CD4-positive, alpha-beta T cell (primary cell): ENCODE measurements at regions not wholly inside any gene's neighbourhood (a gene's known extent, or its start where the extent isn't known, plus 50 kb on each side); places are given as distances from the start of the nearest gene placed in this dataset.

Experiments used
- ATAC-seq: fragments of 200-7000 bp; cut with Tn5 transposase; one replicate; pipeline ENCODE4 v1.10.0; 2022; ENCODE audit warnings: mild to moderate bottlenecking; ENCODE audit not compliant: poor library complexity
- CTCF ChIA-PET: fragments of 350-600 bp; sonication (Branson Sonifier 250); formaldehyde crosslinking; loops from one replicate; lab custom pipeline; 2021; ENCODE audit warnings: antibody characterized with exemption, inconsistent platforms; lab: Charles Lee
- POLR2A ChIA-PET: fragments of 350-600 bp; sonication (Branson Sonifier 250); formaldehyde crosslinking; loops from one replicate; lab custom pipeline; 2021; ENCODE audit warnings: antibody characterized with exemption, inconsistent platforms; lab: Charles Lee
- DNase-seq, 14 experiments: peaks; one replicate each; pipeline ENCODE4 v3.0.0-alpha.2; 2013 to 2020; ENCODE audit warnings: mixed read lengths in 2 of 14
- H3K27ac ChIP-seq, 2 donors: one replicate each; pipeline versions ENCODE4 v1.5.1 to v1.7.0; 2013; ENCODE audit warnings: low read length in 2 of 2, low read depth in 1 of 2, mild to moderate bottlenecking in 1 of 2
- H3K27me3 ChIP-seq, 2 experiments: 1 replicate in 1 of 2; 2 replicates in 1 of 2; pipeline versions ENCODE4 v1.6.1 to v1.7.0; 2013; ENCODE audit warnings: low read length in 2 of 2, control low read depth in 1 of 2, mild to moderate bottlenecking in 1 of 2, moderate library complexity in 1 of 2; ENCODE audit not compliant: insufficient read depth in 2 of 2, control insufficient read depth in 1 of 2
- H3K36me3 ChIP-seq: one replicate; pipeline ENCODE4 v1.6.1; 2013; ENCODE audit warnings: low read length, control low read depth; ENCODE audit not compliant: insufficient read depth
- H3K4me1 ChIP-seq: one replicate; pipeline ENCODE4 v1.6.1; 2013; ENCODE audit warnings: low read length, control low read depth; ENCODE audit not compliant: insufficient read depth
- H3K4me3 ChIP-seq: one replicate; pipeline ENCODE4 v1.5.1; 2013; ENCODE audit warnings: mild to moderate bottlenecking, low read length, moderate library complexity
- H3K9me3 ChIP-seq, 2 experiments: 1 replicate in 1 of 2; 2 replicates in 1 of 2; pipeline versions ENCODE4 v1.6.1 to v1.7.0; 2013; ENCODE audit warnings: low read length in 2 of 2, mild to moderate bottlenecking in 2 of 2, control low read depth in 1 of 2, moderate library complexity in 1 of 2; ENCODE audit not compliant: control insufficient read depth in 1 of 2, insufficient read depth in 1 of 2
- H3K27ac Mint-ChIP-seq: one replicate; pipeline ENCODE4 v1.8.0; 2020; ENCODE audit warnings: mixed read lengths
- H3K27me3 Mint-ChIP-seq: one replicate; pipeline ENCODE4 v1.8.0; 2021; ENCODE audit warnings: mixed read lengths
- H3K36me3 Mint-ChIP-seq: one replicate; pipeline ENCODE4 v1.8.0; 2021; ENCODE audit warnings: low read depth, mixed read lengths
- H3K4me1 Mint-ChIP-seq: one replicate; pipeline ENCODE4 v1.8.0; 2021; ENCODE audit warnings: low read depth, mixed read lengths
- H3K4me3 Mint-ChIP-seq: one replicate; pipeline ENCODE4 v1.8.0; 2020; ENCODE audit warnings: mild to moderate bottlenecking, mixed read lengths
- H3K9me3 Mint-ChIP-seq: one replicate; pipeline ENCODE4 v1.8.0; 2020; ENCODE audit warnings: mixed read lengths
- intact Hi-C, 2 experiments: fragments of 100-400 bp; cut with DNase I in 1 of 2; cut with micrococcal nuclease in 1 of 2; formaldehyde crosslinking; loops; one replicate each; pipeline versions ENCODE4 v1.15.1 to v1.9.0; 2023 to 2025; cut with DNase I, micrococcal nuclease
- TF ChIP-seq, protein P1 (sequence below): fragments of 200-600 bp; IDR thresholded peaks from one replicate; pipeline ENCODE4 v1.8.0; 2022; ENCODE audit warnings: antibody characterized with exemption, mild to moderate bottlenecking

DNA sequence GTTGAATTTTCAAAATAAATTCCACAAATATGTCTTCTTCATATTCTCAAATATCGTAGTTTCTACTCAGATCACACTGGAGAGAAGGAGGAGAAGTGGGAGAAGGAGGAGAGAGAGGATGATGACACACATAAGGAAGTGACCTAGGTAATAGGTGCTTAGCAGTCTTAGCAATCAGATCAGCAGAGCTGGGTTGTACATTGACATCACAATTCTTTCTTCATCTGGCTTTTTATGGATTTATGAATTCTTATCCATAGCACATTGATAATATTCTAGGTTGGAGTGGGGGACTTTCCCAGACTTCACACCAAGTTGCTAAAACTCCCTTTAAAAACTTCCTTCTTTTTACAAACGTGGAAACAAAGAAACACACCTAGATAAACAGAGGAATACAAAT lies 86.9 kb downstream of the FGF9 start:
- Mint-ChIP-seq H3K27me3 (peaks cover 7% of the 10 kb centered on the region), H3K36me3 (no peaks in the 10 kb centered on the region), H3K27ac (no peak overlapping the region), H3K4me1 (no peaks in the 10 kb centered on the region), H3K4me3 (no peak overlapping the region), H3K9me3 (no peaks in the 10 kb centered on the region)
- TF ChIP-seq, protein P1, sequence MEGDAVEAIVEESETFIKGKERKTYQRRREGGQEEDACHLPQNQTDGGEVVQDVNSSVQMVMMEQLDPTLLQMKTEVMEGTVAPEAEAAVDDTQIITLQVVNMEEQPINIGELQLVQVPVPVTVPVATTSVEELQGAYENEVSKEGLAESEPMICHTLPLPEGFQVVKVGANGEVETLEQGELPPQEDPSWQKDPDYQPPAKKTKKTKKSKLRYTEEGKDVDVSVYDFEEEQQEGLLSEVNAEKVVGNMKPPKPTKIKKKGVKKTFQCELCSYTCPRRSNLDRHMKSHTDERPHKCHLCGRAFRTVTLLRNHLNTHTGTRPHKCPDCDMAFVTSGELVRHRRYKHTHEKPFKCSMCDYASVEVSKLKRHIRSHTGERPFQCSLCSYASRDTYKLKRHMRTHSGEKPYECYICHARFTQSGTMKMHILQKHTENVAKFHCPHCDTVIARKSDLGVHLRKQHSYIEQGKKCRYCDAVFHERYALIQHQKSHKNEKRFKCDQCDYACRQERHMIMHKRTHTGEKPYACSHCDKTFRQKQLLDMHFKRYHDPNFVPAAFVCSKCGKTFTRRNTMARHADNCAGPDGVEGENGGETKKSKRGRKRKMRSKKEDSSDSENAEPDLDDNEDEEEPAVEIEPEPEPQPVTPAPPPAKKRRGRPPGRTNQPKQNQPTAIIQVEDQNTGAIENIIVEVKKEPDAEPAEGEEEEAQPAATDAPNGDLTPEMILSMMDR, result no peak
- Histone ChIP-seq H3K27ac (no peak overlapping the region), H3K9me3 (no peaks in the 10 kb centered on the region), H3K36me3 (no peaks in the 10 kb centered on the region), H3K4me1 (no peaks in the 10 kb centered on the region), H3K27me3 (no peaks in the 10 kb centered on the region), H3K4me3 (no peak overlapping the region)
- ChIA-PET POLR2A (no interaction called here), CTCF (no interaction called here)
- ATAC-seq (no peak), DNase-seq (no peak)
- intact Hi-C loops, result no loop called here

DNA sequence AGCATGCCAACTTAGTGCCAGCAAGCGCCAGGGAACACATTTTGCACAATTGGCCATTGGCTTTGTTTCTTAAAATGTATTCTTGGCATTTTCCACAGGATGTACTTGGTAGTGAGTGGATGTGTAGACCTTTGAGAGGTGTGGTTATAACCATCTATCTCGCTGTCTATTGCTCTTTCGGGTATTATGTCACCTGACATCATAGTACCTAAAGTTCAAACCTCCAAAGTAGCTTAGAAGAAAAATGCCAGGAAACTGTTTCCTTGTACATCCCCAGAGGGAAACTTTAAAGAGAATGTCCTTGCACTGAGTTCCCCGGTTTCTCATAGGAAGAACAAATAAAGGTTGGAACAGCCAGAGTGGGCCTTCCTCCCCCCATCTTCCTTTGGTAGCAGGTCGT lies 87.6 kb downstream of the FGF9 start:
- H3K36me3 ChIP-seq, result no peaks in the 10 kb centered on the region
- peaks cover 4% of the 10 kb centered on the region for H3K27me3 Mint-ChIP-seq
- TF ChIP-seq, protein P1, result no peak
- H3K4me3 ChIP-seq, result no peak overlapping the region
- ChIA-PET CTCF (no interaction called here), POLR2A (no interaction called here)
- no peaks in the 10 kb centered on the region for H3K4me1 ChIP-seq
- no peaks in the 10 kb centered on the region for H3K36me3 Mint-ChIP-seq
- H3K9me3 ChIP-seq, result no peaks in the 10 kb centered on the region
- no peaks in the 10 kb centered on the region for H3K9me3 Mint-ChIP-seq
- no peaks in the 10 kb centered on the region for H3K4me1 Mint-ChIP-seq
- H3K27me3 ChIP-seq, result no peaks in the 10 kb centered on the region
- H3K27ac Mint-ChIP-seq, result no peak overlapping the region
- H3K27ac ChIP-seq, result no peak overlapping the region
- no peak for ATAC-seq
- intact Hi-C loops, result no loop called here
- no peak overlapping the region for H3K4me3 Mint-ChIP-seq
- no peak for DNase-seq

DNA sequence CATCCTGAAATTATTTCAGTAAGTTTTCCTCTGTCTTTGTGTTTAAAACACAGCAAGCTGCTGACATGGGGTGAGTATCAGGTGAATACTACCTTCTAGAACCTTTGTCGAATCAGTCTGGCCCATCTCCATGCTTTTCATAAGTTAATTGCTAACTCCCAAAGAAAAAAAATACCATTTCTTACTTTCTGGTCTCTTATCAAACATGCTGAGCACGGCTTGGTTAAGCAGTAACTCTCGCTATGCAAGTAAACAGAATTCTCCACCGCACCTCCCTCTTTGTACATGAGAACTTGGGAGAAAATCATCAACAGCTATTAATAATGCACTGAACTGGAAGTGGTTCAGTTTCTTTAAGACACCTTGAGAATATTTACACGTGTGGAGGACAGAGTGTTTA lies 88.6 kb downstream of the FGF9 start:
- Mint-ChIP-seq H3K27ac (no peak overlapping the region), H3K4me3 (no peak overlapping the region), H3K9me3 (no peaks in the 10 kb centered on the region), H3K36me3 (no peaks in the 10 kb centered on the region), H3K4me1 (no peaks in the 10 kb centered on the region), H3K27me3 (no peaks in the 10 kb centered on the region)
- Histone ChIP-seq H3K4me3 (no peak overlapping the region), H3K36me3 (no peaks in the 10 kb centered on the region), H3K4me1 (no peaks in the 10 kb centered on the region), H3K27me3 (no peaks in the 10 kb centered on the region), H3K27ac (no peak overlapping the region), H3K9me3 (no peaks in the 10 kb centered on the region)
- CTCF ChIA-PET, result no interaction called here
- POLR2A ChIA-PET, result no interaction called here
- DNase-seq (no peak), ATAC-seq (no peak)
- TF ChIP-seq, protein P1, result no peak
- intact Hi-C loops, result no loop called here
